ENCODE measurements at regions not wholly inside any gene's neighbourhood (a gene's known extent, or its start where the extent isn't known, plus 50 kb on each side); places are given as distances from the start of the nearest gene placed in this dataset.

GRCh38 chr11:79963856-79964645 lies 523.2 kb upstream of the TENM4 start:
- H2AFZ ChIP-seq (ENCODE audit: low read depth, low read length) = no peak overlapping the region
- H3K4me1 ChIP-seq (ENCODE audit: control insufficient read depth, extremely low read depth, insufficient read depth, low read length) = no peaks in the 10 kb centered on the region
- H3K27me3 ChIP-seq (ENCODE audit: control insufficient read depth in 2 of 2, insufficient read depth in 2 of 2, low read length in 2 of 2) = no peaks in the 10 kb centered on the region
- dilution Hi-C loops (cut with MboI; ENCODE audit: extremely low pct_ligation_motif_present, low sequenced_read_pairs) = no loop called here
- no peak for DNase-seq (ENCODE audit: low read depth, low spot score)
- no peak for FAIRE-seq
- no TSS peak for BruUV-seq (replicated peaks)
- no peaks in the 10 kb centered on the region for H3K9me1 ChIP-seq (replicated peaks; ENCODE audit: control insufficient read depth, extremely low read depth, insufficient read depth, low read length)
- H3K4me2 ChIP-seq (ENCODE audit: insufficient read depth, low read length) = no peak overlapping the region
- ChIA-PET CTCF (no interaction called here), POLR2A (no interaction called here)
- H3K79me2 ChIP-seq (ENCODE audit: control insufficient read depth, insufficient read depth, low read length) = no peaks in the 10 kb centered on the region
- no peak overlapping the region for H3K27ac ChIP-seq (ENCODE audit: insufficient read depth, low read depth, low read length)
- H3K9me3 ChIP-seq (replicated peaks; ENCODE audit: control insufficient read depth, insufficient read depth, low read length) = peaks cover 5% of the 10 kb centered on the region
- TF ChIP-seq POLR2A (IDR thresholded peaks at IDR 0.05; ENCODE audit: low read depth, low read length) (no peak), FOS (IDR thresholded peaks at IDR 0.05; ENCODE audit: borderline replicate concordance, insufficient read depth, low read length) (no peak), JUN (IDR thresholded peaks at IDR 0.05; ENCODE audit: borderline replicate concordance, insufficient read depth, insufficient read length, low read depth) (no peak), EZH2 (IDR thresholded peaks at IDR 0.05; ENCODE audit: borderline replicate concordance, low read depth, low read length, severe bottlenecking) (no peak), CTCF (IDR thresholded peaks at IDR 0.05; ENCODE audit: extremely low read depth in 1 of 2, insufficient read depth in 1 of 2, low read depth in 1 of 2, low read length in 2 of 2) (no peak), GATA2 (IDR thresholded peaks at IDR 0.05; ENCODE audit: insufficient read depth, insufficient read length, low read depth, low read length) (no peak), POLR2AphosphoS5 (IDR thresholded peaks at IDR 0.05; ENCODE audit: insufficient read depth, low read depth, low read length) (no peak), MAX (IDR thresholded peaks at IDR 0.05; ENCODE audit: insufficient read depth, insufficient read length) (no peak), MYC (IDR thresholded peaks at IDR 0.05; ENCODE audit: low read depth, low read length) (no peak)
- H3K9ac ChIP-seq (replicated peaks; ENCODE audit: extremely low read depth, insufficient read depth, low read length) = no peak overlapping the region
- intact Hi-C loops (cut with micrococcal nuclease) = no loop called here
- H3K36me3 ChIP-seq (ENCODE audit: control insufficient read depth in 2 of 2, extremely low read depth in 1 of 2, insufficient read depth in 2 of 2, low read length in 2 of 2) = no peaks in the 10 kb centered on the region
- no peaks in the 10 kb centered on the region for H4K20me1 ChIP-seq (replicated peaks; ENCODE audit: control insufficient read depth, extremely low read depth, insufficient read depth, low read length)
- H3K4me3 ChIP-seq (replicated peaks in 1 of 3; ENCODE audit: insufficient read depth in 1 of 3, low read depth in 1 of 3, low read length in 3 of 3) = no peak overlapping the region
